HG03196 (cell line): ENCODE measurements at regions not wholly inside any gene's neighbourhood (a gene's known extent, or its start where the extent isn't known, plus 50 kb on each side); places are given as distances from the start of the nearest gene placed in this dataset.
"Not testable (repeated sequence)": the region's sequence is repeated elsewhere in the genome, so short reads cannot be mapped to it uniquely, and the experiment has no call there.

ENCODE experiments used
- ATAC-seq: cut with Tn5 transposase; IDR thresholded peaks from one replicate; pipeline ENCODE4 v1.9.1; 2021; ENCODE audit not compliant: unreplicated experiment

GRCh38 chr5:145467446-145467845, 367.7 kb downstream of the PRELID2 start:
- ATAC-seq = no peak

- ATAC-seq = no peak
These were observed 368.6 kb downstream of the PRELID2 start for GRCh38 chr5:145466533-145466932.

- no peak for ATAC-seq
These were observed 369.5 kb downstream of the PRELID2 start for GRCh38 chr5:145465474-145466263.

GRCh38 chr5:145464171-145464570, 371.0 kb downstream of the PRELID2 start:
- no peak for ATAC-seq

- no peak for ATAC-seq
These were observed 371.5 kb downstream of the PRELID2 start for GRCh38 chr5:145463634-145464033.

GRCh38 chr5:145462525-145462924, 372.6 kb downstream of the PRELID2 start:
- ATAC-seq = no peak

GRCh38 chr5:145450286-145450885, 384.8 kb downstream of the PRELID2 start:
- ATAC-seq = no peak

GRCh38 chr5:145449794-145450193, 385.3 kb downstream of the PRELID2 start:
- ATAC-seq = no peak

- not testable (repeated sequence) for ATAC-seq
These were observed 388.3 kb downstream of the PRELID2 start for GRCh38 chr5:145446875-145447274.

- ATAC-seq = no peak
These were observed 388.7 kb downstream of the PRELID2 start for GRCh38 chr5:145446412-145446811.

GRCh38 chr5:145445027-145445426, 390.1 kb downstream of the PRELID2 start:
- no peak for ATAC-seq

- ATAC-seq = no peak
These were observed 391.2 kb downstream of the PRELID2 start for GRCh38 chr5:145443964-145444363.

GRCh38 chr5:145443366-145443765, 391.8 kb downstream of the PRELID2 start:
- no peak for ATAC-seq

GRCh38 chr5:145442661-145443060, 392.5 kb downstream of the PRELID2 start:
- not testable (repeated sequence) for ATAC-seq

- no peak for ATAC-seq
These were observed 393.9 kb downstream of the PRELID2 start for GRCh38 chr5:145441228-145441627.

GRCh38 chr5:145437627-145438026, 397.5 kb downstream of the PRELID2 start:
- no peak for ATAC-seq

- no peak for ATAC-seq
These were observed 402.1 kb downstream of the PRELID2 start for GRCh38 chr5:145433077-145433476.

GRCh38 chr5:145429170-145429569, 406.0 kb downstream of the PRELID2 start:
- no peak for ATAC-seq

- ATAC-seq = peak; percentile 45
These were observed 427.1 kb downstream of the PRELID2 start for GRCh38 chr5:145408048-145408341.

- peak; percentile 49 for ATAC-seq
These were observed 427.7 kb downstream of the PRELID2 start for GRCh38 chr5:145407300-145408047.

GRCh38 chr5:145403992-145404391, 431.1 kb downstream of the PRELID2 start:
- ATAC-seq = no peak

GRCh38 chr5:145396888-145397287, 438.3 kb downstream of the PRELID2 start:
- ATAC-seq = no peak
